Activated T-cell treated with anti-CD3 and anti-CD28 coated beads, Interleukin-2, amount 50 U/mL, for 4 hours (primary cell): ENCODE measurements at regions not wholly inside any gene's neighbourhood (a gene's known extent, or its start where the extent isn't known, plus 50 kb on each side); places are given as distances from the start of the nearest gene placed in this dataset.

Experiments used
- ATAC-seq, 2 donors: fragments of 200-7000 bp; cut with Tn5 transposase; one replicate each; pipeline ENCODE4 v1.10.0; 2021
- DNase-seq: peaks from one replicate; pipeline ENCODE4 v3.0.0-alpha.2; 2020
- H3K27me3 Mint-ChIP-seq: one replicate; pipeline ENCODE4 v1.8.0; 2021; ENCODE audit warnings: low read depth, mixed read lengths
- H3K36me3 Mint-ChIP-seq: one replicate; pipeline ENCODE4 v1.8.0; 2022; ENCODE audit warnings: mixed read lengths; ENCODE audit not compliant: insufficient read depth
- H3K4me1 Mint-ChIP-seq: one replicate; pipeline ENCODE4 v1.8.0; 2021; ENCODE audit warnings: low read depth, mixed read lengths
- H3K4me3 Mint-ChIP-seq: one replicate; pipeline ENCODE4 v1.8.0; 2021; ENCODE audit warnings: mild to moderate bottlenecking, moderate library complexity, mixed read lengths
- H3K9me3 Mint-ChIP-seq: one replicate; pipeline ENCODE4 v1.8.0; 2021; ENCODE audit warnings: mixed read lengths

DNA sequence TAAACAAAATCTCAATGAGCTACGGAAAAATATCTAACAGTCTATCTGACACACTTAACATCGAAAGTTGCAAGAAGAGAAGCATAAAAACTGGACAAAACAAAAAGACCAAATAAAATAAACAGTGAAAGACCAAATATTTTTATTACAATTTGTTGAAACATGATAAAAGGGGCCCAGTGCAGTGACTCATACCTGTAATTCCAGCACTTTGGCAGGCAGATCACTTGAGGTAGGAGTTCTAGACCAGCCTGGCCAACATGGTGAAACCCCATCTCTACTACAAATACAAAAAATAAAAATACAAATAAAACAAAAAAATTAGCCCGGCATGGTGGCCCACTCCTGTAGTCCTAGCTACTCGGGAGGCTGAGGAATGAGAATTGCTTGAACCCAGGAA, 914.0 kb upstream of the ALCAM start:
- DNase-seq (no peak), ATAC-seq (no peak)
- Mint-ChIP-seq H3K9me3 (no peaks in the 10 kb centered on the region), H3K4me3 (no peak overlapping the region), H3K4me1 (no peaks in the 10 kb centered on the region), H3K27me3 (no peaks in the 10 kb centered on the region), H3K36me3 (no peaks in the 10 kb centered on the region)

DNA sequence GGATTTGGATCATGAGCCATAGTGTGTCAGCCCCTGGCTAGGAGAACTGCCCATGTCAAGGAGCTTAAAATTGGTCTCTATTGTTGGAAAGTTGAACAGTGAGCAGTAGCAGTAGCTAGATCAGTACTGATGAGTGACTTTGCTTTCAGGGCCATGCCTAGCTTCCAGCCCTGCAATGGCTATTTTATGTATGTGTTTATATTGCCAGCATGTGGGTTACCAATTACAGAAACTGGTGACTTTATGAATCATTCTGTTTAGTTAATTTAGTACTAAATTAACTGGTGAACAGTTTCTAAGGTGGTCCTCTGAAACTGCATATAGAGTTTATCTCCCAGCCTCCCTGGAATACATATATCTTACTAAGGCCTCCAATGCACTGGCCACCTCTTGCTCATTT, 908.1 kb upstream of the ALCAM start:
- Mint-ChIP-seq H3K4me3 (no peak overlapping the region), H3K9me3 (no peaks in the 10 kb centered on the region), H3K27me3 (no peaks in the 10 kb centered on the region), H3K4me1 (no peaks in the 10 kb centered on the region), H3K36me3 (no peaks in the 10 kb centered on the region)
- ATAC-seq = no peak
- no peak for DNase-seq

DNA sequence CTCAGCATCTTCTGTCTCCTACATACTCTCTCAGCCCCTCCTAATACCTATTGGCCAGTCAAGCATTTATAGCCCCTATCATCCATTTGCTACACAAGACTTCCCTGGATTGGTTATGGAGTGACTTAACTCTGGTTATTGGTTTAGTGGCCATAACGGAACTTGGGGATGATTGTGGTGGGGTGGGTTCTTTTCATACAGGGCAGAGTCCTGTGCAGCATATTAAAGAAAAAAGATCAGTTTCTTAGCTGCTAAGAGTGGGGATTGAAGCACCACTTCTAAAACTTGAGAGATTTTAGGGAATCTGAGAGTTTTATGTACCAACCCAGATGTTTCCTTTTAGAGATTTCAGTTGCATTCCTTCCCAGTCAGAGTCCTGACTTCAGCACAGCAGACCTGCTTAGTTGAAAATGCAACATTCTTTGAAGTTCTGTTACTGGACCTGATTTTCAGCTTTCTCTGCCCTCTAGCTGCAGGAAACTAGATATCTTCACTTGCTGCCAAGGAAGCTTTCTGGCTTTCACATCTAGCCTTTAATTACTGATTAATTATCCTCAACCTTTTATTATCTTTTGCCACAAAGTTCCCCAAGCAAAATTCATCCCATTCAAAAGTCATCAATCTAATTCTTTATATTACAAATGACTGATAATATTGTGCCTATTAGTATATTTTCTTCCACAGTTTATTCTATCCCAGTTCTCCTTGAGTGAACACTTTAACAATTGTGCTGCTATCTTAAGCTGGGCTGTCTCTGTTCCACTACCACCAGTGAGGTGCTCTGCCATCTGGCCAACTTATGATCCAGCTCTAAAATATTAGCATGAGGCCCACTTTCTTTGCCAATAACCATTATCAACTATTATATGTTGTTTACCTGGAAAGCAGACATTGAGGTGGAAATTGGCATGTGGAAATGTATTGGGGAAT, 906.0 kb upstream of the ALCAM start:
- Mint-ChIP-seq H3K36me3 (no peaks in the 10 kb centered on the region), H3K27me3 (no peaks in the 10 kb centered on the region), H3K9me3 (no peaks in the 10 kb centered on the region), H3K4me3 (no peak overlapping the region), H3K4me1 (no peaks in the 10 kb centered on the region)
- ATAC-seq (no peak), DNase-seq (no peak)

DNA sequence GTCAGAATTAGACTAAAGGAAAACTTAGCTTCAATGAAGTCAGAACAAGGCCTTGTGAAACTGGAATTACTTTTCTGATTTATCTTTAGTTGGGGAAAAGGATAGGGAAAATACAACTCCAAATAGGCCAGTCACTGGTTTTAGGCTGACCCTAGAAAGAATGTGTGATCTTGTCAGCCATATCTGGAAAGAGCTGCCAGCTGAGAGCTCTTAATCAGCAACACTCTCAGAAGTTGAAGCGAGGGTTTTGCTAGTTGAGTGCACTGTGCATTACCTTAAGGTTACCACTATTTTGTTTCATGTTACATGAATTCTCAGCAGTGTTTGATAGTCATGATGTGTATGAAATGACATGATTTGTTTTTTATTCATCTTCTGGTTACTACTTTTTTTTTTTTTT, 905.3 kb upstream of the ALCAM start:
- no peak for DNase-seq
- H3K36me3 Mint-ChIP-seq = no peaks in the 10 kb centered on the region
- no peak for ATAC-seq
- H3K4me1 Mint-ChIP-seq = no peaks in the 10 kb centered on the region
- no peak overlapping the region for H3K4me3 Mint-ChIP-seq
- no peaks in the 10 kb centered on the region for H3K9me3 Mint-ChIP-seq
- H3K27me3 Mint-ChIP-seq = no peaks in the 10 kb centered on the region

DNA sequence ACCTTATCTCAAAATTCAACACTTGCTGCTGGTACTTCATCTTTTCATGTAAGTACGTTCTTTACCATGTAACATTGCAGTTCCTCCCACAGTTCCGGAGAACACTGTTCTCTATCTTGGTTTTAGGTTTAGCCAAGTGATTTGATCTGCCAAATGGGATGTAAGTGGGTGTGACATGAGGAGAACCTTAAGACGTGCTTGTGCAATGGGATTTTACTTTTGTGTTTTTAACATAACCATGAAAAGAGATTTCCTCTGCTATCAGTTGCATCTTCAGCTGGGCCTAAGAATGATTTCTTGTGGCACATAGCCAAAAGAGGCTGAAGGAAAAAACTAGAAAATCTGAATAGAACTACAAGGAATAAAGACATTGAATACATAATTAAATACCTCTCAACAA, 894.5 kb upstream of the ALCAM start:
- peaks cover 2% of the 10 kb centered on the region for H3K27me3 Mint-ChIP-seq
- no peak for ATAC-seq

DNA sequence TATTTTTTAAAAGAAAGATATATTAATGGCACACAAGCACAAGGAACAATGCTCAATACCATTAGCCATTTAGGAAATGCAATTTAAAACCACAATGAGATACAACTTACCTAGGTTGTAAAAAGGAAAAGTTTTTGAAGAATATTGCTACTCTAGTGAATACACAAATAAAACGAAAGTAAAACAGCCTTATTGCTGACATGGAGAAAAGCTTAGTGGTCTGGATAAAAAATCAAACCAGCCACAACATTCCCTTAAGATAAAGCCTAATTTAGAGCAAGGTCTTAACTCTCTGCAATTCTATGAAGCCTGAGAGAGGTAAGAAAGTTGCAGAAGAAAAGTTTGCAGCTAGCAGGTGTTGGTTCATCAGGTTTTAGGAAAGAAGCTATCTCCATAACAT, 892.7 kb upstream of the ALCAM start:
- H3K4me1 Mint-ChIP-seq = no peaks in the 10 kb centered on the region
- DNase-seq (no peak), ATAC-seq (no peak)
- H3K4me3 Mint-ChIP-seq = no peak overlapping the region
- H3K27me3 Mint-ChIP-seq = peaks cover 2% of the 10 kb centered on the region
- H3K36me3 Mint-ChIP-seq = no peaks in the 10 kb centered on the region
- peaks cover 9% of the 10 kb centered on the region for H3K9me3 Mint-ChIP-seq

More for the DNA sequence above, 894.5 kb upstream of the ALCAM start:
- Mint-ChIP-seq H3K36me3 (no peaks in the 10 kb centered on the region), H3K9me3 (peaks cover 16% of the 10 kb centered on the region), H3K4me1 (no peaks in the 10 kb centered on the region), H3K4me3 (no peak overlapping the region)
- DNase-seq = no peak

DNA sequence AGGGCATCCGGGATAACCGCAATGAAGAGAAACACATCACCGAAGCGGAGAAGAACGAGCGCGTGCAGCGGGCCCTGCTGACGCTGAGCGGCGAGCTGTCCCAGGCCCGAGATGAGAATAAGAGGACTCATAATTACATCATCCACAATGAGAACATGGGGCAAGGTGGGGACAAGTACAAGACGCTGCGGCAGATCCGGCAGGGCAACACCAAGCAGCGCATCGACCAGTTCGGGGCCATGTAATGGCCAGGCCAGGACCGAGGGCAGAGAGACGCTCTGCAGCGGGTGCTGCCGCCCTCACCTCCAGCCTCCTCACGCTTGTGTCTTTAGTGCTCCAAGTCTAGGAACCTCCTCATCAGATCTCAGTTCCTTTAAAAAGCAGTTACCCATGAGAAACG, 863.7 kb upstream of the ALCAM start:
- ATAC-seq (peak in 1 of 2 donors; percentile 30), DNase-seq (no peak)
- no peaks in the 10 kb centered on the region for H3K4me1 Mint-ChIP-seq
- no peaks in the 10 kb centered on the region for H3K27me3 Mint-ChIP-seq
- no peak overlapping the region for H3K4me3 Mint-ChIP-seq
- H3K36me3 Mint-ChIP-seq = no peaks in the 10 kb centered on the region
- H3K9me3 Mint-ChIP-seq = no peaks in the 10 kb centered on the region

DNA sequence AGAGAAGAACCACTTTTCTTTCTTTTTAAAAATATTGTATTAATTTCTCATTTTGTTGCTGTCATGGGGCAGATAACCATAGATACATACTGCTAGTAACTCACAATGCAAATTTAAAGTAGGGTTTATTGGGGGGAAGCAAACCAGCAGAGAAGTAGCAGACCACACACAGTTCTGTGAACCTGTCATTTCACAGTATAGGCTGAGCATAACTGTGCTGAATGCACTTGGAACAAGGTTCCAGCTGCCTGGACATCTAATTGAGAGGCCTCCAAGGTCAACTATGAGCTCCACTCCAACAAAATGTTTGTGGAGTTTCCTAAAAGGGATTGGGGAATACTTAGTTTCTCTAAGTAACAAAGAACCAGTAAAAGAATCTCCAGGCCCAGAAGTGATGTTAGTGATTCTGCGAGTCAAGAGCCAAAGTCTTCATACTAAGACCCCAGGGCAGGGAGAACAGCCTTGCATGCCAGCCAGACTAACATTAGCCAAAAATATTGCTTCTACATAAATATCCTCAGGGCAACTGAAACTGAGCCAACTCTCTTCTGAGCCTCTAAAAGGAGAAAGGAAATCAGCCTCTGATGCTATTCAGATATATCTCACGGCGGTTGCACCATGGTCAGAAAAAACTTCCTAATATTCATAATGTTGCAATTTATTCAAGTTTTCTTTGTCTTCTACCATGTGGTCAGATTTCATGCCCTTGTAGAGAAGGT, 856.4 kb upstream of the ALCAM start:
- H3K27me3 Mint-ChIP-seq = no peaks in the 10 kb centered on the region
- no peaks in the 10 kb centered on the region for H3K36me3 Mint-ChIP-seq
- no peak overlapping the region for H3K4me3 Mint-ChIP-seq
- H3K4me1 Mint-ChIP-seq = no peaks in the 10 kb centered on the region
- peaks cover 8% of the 10 kb centered on the region for H3K9me3 Mint-ChIP-seq
- ATAC-seq = no peak
- DNase-seq = no peak

DNA sequence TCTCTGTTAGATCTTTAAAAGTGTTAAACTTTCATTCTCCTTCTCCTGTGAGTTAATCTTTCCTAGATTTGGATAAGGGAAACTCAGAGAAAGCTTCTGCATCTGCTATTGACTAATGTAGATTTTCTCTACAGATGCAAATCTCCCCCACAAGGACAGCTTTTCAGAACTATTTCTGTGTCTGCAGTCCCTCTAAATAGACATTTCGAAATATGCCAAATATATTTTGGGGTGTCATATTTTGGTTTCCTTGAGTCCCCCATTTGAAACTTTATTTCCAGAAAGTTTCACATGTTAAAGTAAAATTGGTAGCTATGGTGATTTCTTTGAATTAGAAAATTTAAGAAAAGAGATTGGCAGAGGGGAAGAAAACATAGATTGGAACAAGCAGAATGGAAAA, 852.3 kb upstream of the ALCAM start:
- no peaks in the 10 kb centered on the region for H3K36me3 Mint-ChIP-seq
- peaks cover 8% of the 10 kb centered on the region for H3K9me3 Mint-ChIP-seq
- H3K4me1 Mint-ChIP-seq = no peaks in the 10 kb centered on the region
- H3K4me3 Mint-ChIP-seq = no peak overlapping the region
- ATAC-seq (no peak), DNase-seq (no peak)
- H3K27me3 Mint-ChIP-seq = no peaks in the 10 kb centered on the region

DNA sequence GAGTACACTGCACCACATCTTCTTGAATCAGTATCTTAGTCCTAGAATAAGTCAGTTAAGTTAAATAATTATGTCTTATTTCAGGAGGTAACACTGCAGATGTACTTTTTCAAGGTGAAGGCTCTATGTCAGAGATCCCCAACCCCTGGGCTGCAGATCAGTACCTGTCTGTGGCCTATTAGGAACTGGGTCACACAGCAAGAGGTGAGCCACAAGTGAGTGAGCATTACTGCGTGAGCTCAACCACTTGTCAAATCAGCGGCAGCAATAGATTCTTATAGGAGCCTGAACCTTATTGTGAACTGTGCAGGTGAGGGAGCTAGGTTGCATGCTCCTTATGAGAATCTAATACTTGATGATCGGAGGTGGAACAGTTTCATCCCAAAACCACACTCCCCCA, 851.9 kb upstream of the ALCAM start:
- Mint-ChIP-seq H3K36me3 (no peaks in the 10 kb centered on the region), H3K9me3 (peaks cover 8% of the 10 kb centered on the region), H3K27me3 (no peaks in the 10 kb centered on the region), H3K4me1 (no peaks in the 10 kb centered on the region), H3K4me3 (no peak overlapping the region)
- no peak for ATAC-seq
- no peak for DNase-seq

DNA sequence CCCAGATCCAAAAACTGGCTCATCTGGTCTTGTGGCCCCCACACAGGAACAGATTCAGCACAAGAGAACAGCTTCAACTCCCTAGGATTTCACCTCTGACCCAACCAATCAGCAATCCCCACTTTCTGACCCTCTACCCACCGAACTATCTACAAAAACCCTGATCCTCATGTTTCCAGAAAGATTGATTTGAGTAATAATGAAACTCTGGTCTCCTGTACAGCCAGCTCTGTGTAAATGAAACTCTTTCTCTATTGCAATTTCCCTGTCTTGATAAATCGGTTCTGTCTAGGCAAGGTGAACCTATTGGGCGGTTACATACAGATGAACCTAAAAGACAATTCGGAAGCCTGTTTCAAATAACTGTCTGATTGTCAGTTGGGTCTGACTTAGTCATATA, 847.6 kb upstream of the ALCAM start:
- Mint-ChIP-seq H3K27me3 (no peaks in the 10 kb centered on the region), H3K4me1 (no peaks in the 10 kb centered on the region), H3K36me3 (no peaks in the 10 kb centered on the region), H3K4me3 (no peak overlapping the region), H3K9me3 (peaks cover under 1% of the 10 kb centered on the region)
- DNase-seq (no peak), ATAC-seq (no peak)

DNA sequence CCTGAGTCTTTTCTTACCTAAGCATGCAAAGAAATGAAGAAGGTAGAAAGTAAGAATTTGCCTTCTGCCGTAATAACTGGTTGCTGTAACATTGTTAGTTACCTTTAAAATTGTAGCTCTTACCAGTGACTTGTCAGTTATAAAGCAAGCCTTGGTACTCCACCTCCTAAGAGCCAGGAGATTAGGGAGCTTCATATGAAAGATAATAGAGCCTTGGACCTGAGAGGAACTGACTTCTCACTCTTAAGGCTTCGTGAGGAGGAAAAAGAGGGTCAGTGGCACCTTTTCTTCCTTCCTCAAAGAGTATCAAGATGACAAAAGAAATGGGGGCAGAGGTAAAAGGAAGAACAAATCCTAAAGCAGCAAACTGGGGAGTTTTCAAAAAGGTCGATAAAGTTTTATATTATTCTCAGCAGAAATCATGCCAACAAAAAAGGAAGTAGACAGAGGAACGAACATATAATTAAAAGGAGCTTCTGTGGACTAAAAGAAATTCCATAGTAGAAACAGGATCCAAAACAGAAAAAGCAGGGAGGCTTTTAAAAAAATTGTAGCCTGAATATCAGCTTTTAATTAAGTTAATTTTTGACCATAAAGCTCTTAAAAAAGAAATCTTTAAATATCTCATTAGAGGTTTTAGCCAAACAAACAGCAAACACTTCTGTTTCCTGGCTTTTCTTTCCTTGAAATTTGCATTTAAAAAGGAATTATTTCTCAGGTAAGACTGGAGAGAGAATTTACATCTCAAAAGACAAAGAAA, 847.1 kb upstream of the ALCAM start:
- no peak for ATAC-seq
- Mint-ChIP-seq H3K4me1 (no peaks in the 10 kb centered on the region), H3K9me3 (no peaks in the 10 kb centered on the region), H3K4me3 (no peak overlapping the region), H3K36me3 (no peaks in the 10 kb centered on the region), H3K27me3 (no peaks in the 10 kb centered on the region)
- no peak for DNase-seq

DNA sequence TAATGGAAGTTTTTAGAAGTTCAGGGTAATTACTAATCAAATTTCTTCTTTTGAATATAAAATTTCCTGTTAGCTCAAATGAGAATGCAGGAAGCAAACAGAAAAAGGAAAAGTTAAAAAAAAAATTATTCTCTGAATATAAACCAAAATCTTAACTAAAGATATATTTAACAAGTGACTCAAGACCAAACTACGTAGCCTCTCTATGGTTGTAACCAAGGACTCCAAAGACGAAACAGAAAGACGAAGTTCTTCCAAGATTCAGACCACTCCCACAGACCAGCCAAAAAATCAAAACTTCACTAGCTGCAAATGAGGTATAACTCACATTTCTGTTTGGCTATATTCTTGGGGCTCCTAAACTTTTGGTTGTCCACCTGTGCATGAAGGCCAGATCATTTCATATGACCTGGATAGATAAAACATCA, 846.5 kb upstream of the ALCAM start:
- Mint-ChIP-seq H3K27me3 (no peaks in the 10 kb centered on the region), H3K36me3 (no peaks in the 10 kb centered on the region), H3K4me3 (no peak overlapping the region), H3K4me1 (no peaks in the 10 kb centered on the region), H3K9me3 (no peaks in the 10 kb centered on the region)
- ATAC-seq (no peak), DNase-seq (no peak)

DNA sequence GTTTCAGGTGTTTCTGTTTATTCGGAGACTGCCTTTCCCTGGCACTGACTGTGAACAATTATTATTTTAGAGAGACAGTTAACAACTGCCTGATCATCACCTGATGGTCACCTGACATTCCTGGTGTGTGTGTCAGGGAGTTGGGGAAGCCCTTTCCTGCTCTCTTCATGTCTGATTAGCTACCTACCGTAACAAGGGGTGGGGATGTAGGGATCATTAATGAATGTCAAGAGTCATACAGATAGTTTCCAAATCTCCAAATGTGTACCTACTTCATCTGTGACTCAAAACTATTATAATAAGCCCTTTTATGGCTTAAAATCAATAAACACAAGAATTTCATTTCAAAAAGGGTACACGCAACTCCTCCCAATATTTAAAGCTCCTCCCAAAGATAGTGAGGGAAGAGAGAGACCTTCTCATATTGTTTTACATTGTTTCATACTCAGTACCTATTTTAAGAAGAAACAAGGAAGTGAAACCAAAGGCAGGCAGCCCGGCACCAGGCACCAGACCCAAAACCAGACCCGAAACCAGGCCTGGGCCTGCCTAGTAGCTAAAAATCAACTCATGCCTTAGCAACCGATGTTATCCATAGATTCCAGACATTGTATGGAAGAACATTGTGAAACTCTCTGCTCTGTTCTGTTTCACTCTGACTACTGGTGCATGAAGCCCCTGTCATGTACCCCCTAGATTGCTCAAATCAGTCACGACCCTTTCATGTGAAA, 844.9 kb upstream of the ALCAM start:
- Mint-ChIP-seq H3K4me3 (no peak overlapping the region), H3K36me3 (no peaks in the 10 kb centered on the region), H3K4me1 (no peaks in the 10 kb centered on the region), H3K9me3 (no peaks in the 10 kb centered on the region), H3K27me3 (no peaks in the 10 kb centered on the region)
- no peak for ATAC-seq
- DNase-seq = no peak
